Activated naive CD8-positive, alpha-beta T cell (primary cell): ENCODE measurements at regions not wholly inside any gene's neighbourhood (a gene's known extent, or its start where the extent isn't known, plus 50 kb on each side); places are given as distances from the start of the nearest gene placed in this dataset.

ENCODE experiments used
- H3K27ac Mint-ChIP-seq: one replicate; pipeline ENCODE4 v1.8.0; 2021; ENCODE audit warnings: mixed read lengths
- H3K27me3 Mint-ChIP-seq: one replicate; pipeline ENCODE4 v1.8.0; 2021; ENCODE audit warnings: mixed read lengths
- H3K36me3 Mint-ChIP-seq: one replicate; pipeline ENCODE4 v1.8.0; 2021; ENCODE audit warnings: mixed read lengths
- H3K4me1 Mint-ChIP-seq: one replicate; pipeline ENCODE4 v1.8.0; 2021; ENCODE audit warnings: low read depth, mixed read lengths
- H3K4me3 Mint-ChIP-seq: one replicate; pipeline ENCODE4 v1.8.0; 2021; ENCODE audit warnings: mild to moderate bottlenecking, mixed read lengths
- H3K9me3 Mint-ChIP-seq: one replicate; pipeline ENCODE4 v1.8.0; 2021; ENCODE audit warnings: low read depth, mixed read lengths

GRCh38 chr1:10924030-10924429 is 88.4 kb upstream of the TARDBP start:
- Mint-ChIP-seq H3K9me3 (no peaks in the 10 kb centered on the region), H3K27me3 (no peaks in the 10 kb centered on the region), H3K36me3 (peaks cover 2% of the 10 kb centered on the region), H3K4me1 (no peaks in the 10 kb centered on the region), H3K27ac (no peak overlapping the region), H3K4me3 (no peak overlapping the region)

GRCh38 chr1:10928654-10929053 is 83.8 kb upstream of the TARDBP start:
- H3K36me3 Mint-ChIP-seq = peaks cover 2% of the 10 kb centered on the region
- no peaks in the 10 kb centered on the region for H3K9me3 Mint-ChIP-seq
- H3K27ac Mint-ChIP-seq = no peak overlapping the region
- H3K27me3 Mint-ChIP-seq = no peaks in the 10 kb centered on the region
- H3K4me3 Mint-ChIP-seq = no peak overlapping the region
- H3K4me1 Mint-ChIP-seq = peaks cover 12% of the 10 kb centered on the region

- H3K4me1 Mint-ChIP-seq = peaks cover 14% of the 10 kb centered on the region
- H3K27ac Mint-ChIP-seq = no peak overlapping the region
- no peak overlapping the region for H3K4me3 Mint-ChIP-seq
- H3K27me3 Mint-ChIP-seq = no peaks in the 10 kb centered on the region
- H3K9me3 Mint-ChIP-seq = no peaks in the 10 kb centered on the region
- H3K36me3 Mint-ChIP-seq = peaks cover 2% of the 10 kb centered on the region
Observed at GRCh38 chr1:10932088-10932487, 80.4 kb upstream of the TARDBP start.

- Mint-ChIP-seq H3K27ac (no peak overlapping the region), H3K4me1 (peaks cover 29% of the 10 kb centered on the region), H3K36me3 (no peaks in the 10 kb centered on the region), H3K9me3 (no peaks in the 10 kb centered on the region), H3K4me3 (no peak overlapping the region), H3K27me3 (no peaks in the 10 kb centered on the region)
Observed at GRCh38 chr1:10934150-10934818, 78.2 kb upstream of the TARDBP start.

- Mint-ChIP-seq H3K4me1 (peaks cover 38% of the 10 kb centered on the region), H3K9me3 (no peaks in the 10 kb centered on the region), H3K4me3 (no peak overlapping the region), H3K36me3 (no peaks in the 10 kb centered on the region), H3K27ac (no peak overlapping the region), H3K27me3 (no peaks in the 10 kb centered on the region)
Observed at GRCh38 chr1:10935246-10935645, 77.2 kb upstream of the TARDBP start.

- H3K9me3 Mint-ChIP-seq = no peaks in the 10 kb centered on the region
- H3K27me3 Mint-ChIP-seq = no peaks in the 10 kb centered on the region
- H3K4me1 Mint-ChIP-seq = peaks cover 43% of the 10 kb centered on the region
- no peak overlapping the region for H3K27ac Mint-ChIP-seq
- H3K4me3 Mint-ChIP-seq = no peak overlapping the region
- no peaks in the 10 kb centered on the region for H3K36me3 Mint-ChIP-seq
Observed at GRCh38 chr1:10935724-10936123, 76.7 kb upstream of the TARDBP start.

GRCh38 chr1:10936998-10937901 is 75.2 kb upstream of the TARDBP start:
- Mint-ChIP-seq H3K27me3 (no peaks in the 10 kb centered on the region), H3K4me3 (peak overlapping the region; percentile 17), H3K36me3 (no peaks in the 10 kb centered on the region), H3K9me3 (no peaks in the 10 kb centered on the region), H3K27ac (no peak overlapping the region), H3K4me1 (peaks cover 42% of the 10 kb centered on the region)

- peaks cover 10% of the 10 kb centered on the region for H3K27me3 Mint-ChIP-seq
- H3K4me3 Mint-ChIP-seq = no peak overlapping the region
- peaks cover 37% of the 10 kb centered on the region for H3K4me1 Mint-ChIP-seq
- no peaks in the 10 kb centered on the region for H3K36me3 Mint-ChIP-seq
- no peaks in the 10 kb centered on the region for H3K9me3 Mint-ChIP-seq
- H3K27ac Mint-ChIP-seq = no peak overlapping the region
Observed at GRCh38 chr1:10938741-10939417, 73.6 kb upstream of the TARDBP start.

- no peaks in the 10 kb centered on the region for H3K9me3 Mint-ChIP-seq
- peaks cover 14% of the 10 kb centered on the region for H3K27me3 Mint-ChIP-seq
- peaks cover 39% of the 10 kb centered on the region for H3K4me1 Mint-ChIP-seq
- peak overlapping the region; percentile 76 for H3K4me3 Mint-ChIP-seq
- H3K36me3 Mint-ChIP-seq = no peaks in the 10 kb centered on the region
- peak overlapping the region; percentile 46 for H3K27ac Mint-ChIP-seq
Observed at GRCh38 chr1:10939654-10940450, 72.6 kb upstream of the TARDBP start.

GRCh38 chr1:10940451-10940804 is 72.0 kb upstream of the TARDBP start:
- no peaks in the 10 kb centered on the region for H3K9me3 Mint-ChIP-seq
- no peaks in the 10 kb centered on the region for H3K36me3 Mint-ChIP-seq
- peak overlapping the region; percentile 76 for H3K4me3 Mint-ChIP-seq
- peaks cover 39% of the 10 kb centered on the region for H3K4me1 Mint-ChIP-seq
- peaks cover 16% of the 10 kb centered on the region for H3K27me3 Mint-ChIP-seq
- H3K27ac Mint-ChIP-seq = no peak overlapping the region

- Mint-ChIP-seq H3K9me3 (no peaks in the 10 kb centered on the region), H3K4me1 (peaks cover 39% of the 10 kb centered on the region), H3K4me3 (no peak overlapping the region), H3K36me3 (no peaks in the 10 kb centered on the region), H3K27ac (no peak overlapping the region), H3K27me3 (peaks cover 20% of the 10 kb centered on the region)
Observed at GRCh38 chr1:10940838-10941237, 71.6 kb upstream of the TARDBP start.

- Mint-ChIP-seq H3K27me3 (peaks cover 20% of the 10 kb centered on the region), H3K4me3 (no peak overlapping the region), H3K9me3 (no peaks in the 10 kb centered on the region), H3K36me3 (no peaks in the 10 kb centered on the region), H3K4me1 (peaks cover 39% of the 10 kb centered on the region), H3K27ac (no peak overlapping the region)
Observed at GRCh38 chr1:10941891-10942541, 70.4 kb upstream of the TARDBP start.

- Mint-ChIP-seq H3K4me3 (no peak overlapping the region), H3K27ac (no peak overlapping the region), H3K27me3 (peaks cover 20% of the 10 kb centered on the region), H3K9me3 (no peaks in the 10 kb centered on the region), H3K36me3 (no peaks in the 10 kb centered on the region), H3K4me1 (peaks cover 36% of the 10 kb centered on the region)
Observed at GRCh38 chr1:10942542-10942912, 69.9 kb upstream of the TARDBP start.

- H3K36me3 Mint-ChIP-seq = no peaks in the 10 kb centered on the region
- no peak overlapping the region for H3K4me3 Mint-ChIP-seq
- peaks cover 32% of the 10 kb centered on the region for H3K4me1 Mint-ChIP-seq
- no peaks in the 10 kb centered on the region for H3K9me3 Mint-ChIP-seq
- H3K27me3 Mint-ChIP-seq = peaks cover 20% of the 10 kb centered on the region
- no peak overlapping the region for H3K27ac Mint-ChIP-seq
Observed at GRCh38 chr1:10943041-10943440, 69.4 kb upstream of the TARDBP start.
